Superior temporal gyrus (tissue), 1 donor: ENCODE measurements at regions not wholly inside any gene's neighbourhood (a gene's known extent, or its start where the extent isn't known, plus 50 kb on each side); places are given as distances from the start of the nearest gene placed in this dataset.
"Not testable (repeated sequence)": the region's sequence is repeated elsewhere in the genome, so short reads cannot be mapped to it uniquely, and the experiment has no call there.

ENCODE experiments used
- DNase-seq: peaks from one replicate; pipeline ENCODE4 v3.0.0-alpha.2; 2016; ENCODE audit errors: extremely low spot score

- DNase-seq = no peak
These were observed 450.9 kb downstream of the DMAC1 start for GRCh38 chr9:7348692-7349091.

- no peak for DNase-seq
These were observed 452.0 kb downstream of the DMAC1 start for GRCh38 chr9:7347556-7347955.

- no peak for DNase-seq
These were observed 453.4 kb downstream of the DMAC1 start for GRCh38 chr9:7346144-7346543.

- DNase-seq = no peak
These were observed 456.8 kb downstream of the DMAC1 start for GRCh38 chr9:7342736-7343135.

GRCh38 chr9:7342229-7342628, 457.3 kb downstream of the DMAC1 start:
- DNase-seq = peak; percentile 29

- no peak for DNase-seq
These were observed 458.0 kb downstream of the DMAC1 start for GRCh38 chr9:7341571-7341970.

GRCh38 chr9:7340451-7340850, 459.1 kb downstream of the DMAC1 start:
- DNase-seq = no peak

- DNase-seq = no peak
These were observed 460.8 kb downstream of the DMAC1 start for GRCh38 chr9:7338586-7339281.

- no peak for DNase-seq
These were observed 463.1 kb downstream of the DMAC1 start for GRCh38 chr9:7336356-7337065.

- DNase-seq = no peak
These were observed 465.9 kb downstream of the DMAC1 start for GRCh38 chr9:7333719-7334118.

GRCh38 chr9:7332780-7333179, 466.8 kb downstream of the DMAC1 start:
- no peak for DNase-seq

GRCh38 chr9:7328453-7328852, 471.1 kb downstream of the DMAC1 start:
- DNase-seq = no peak

- no peak for DNase-seq
These were observed 473.6 kb downstream of the DMAC1 start for GRCh38 chr9:7325995-7326394.

GRCh38 chr9:7324152-7324598, 475.4 kb downstream of the DMAC1 start:
- DNase-seq = no peak

- DNase-seq = no peak
These were observed 478.7 kb downstream of the DMAC1 start for GRCh38 chr9:7320841-7321240.

- DNase-seq = no peak
These were observed 479.4 kb downstream of the DMAC1 start for GRCh38 chr9:7320139-7320538.

GRCh38 chr9:7318920-7319319, 480.7 kb downstream of the DMAC1 start:
- DNase-seq = no peak

GRCh38 chr9:7316967-7317366, 482.6 kb downstream of the DMAC1 start:
- no peak for DNase-seq

- no peak for DNase-seq
These were observed 483.3 kb downstream of the DMAC1 start for GRCh38 chr9:7316166-7316795.

GRCh38 chr9:7315746-7316145, 483.8 kb downstream of the DMAC1 start:
- DNase-seq = no peak

- DNase-seq = no peak
These were observed 484.5 kb downstream of the DMAC1 start for GRCh38 chr9:7315116-7315515.

- DNase-seq = no peak
These were observed 486.2 kb downstream of the DMAC1 start for GRCh38 chr9:7313389-7313788.

- DNase-seq = not testable (repeated sequence)
These were observed 490.5 kb downstream of the DMAC1 start for GRCh38 chr9:7309051-7309450.
